ENCODE measurements at regions not wholly inside any gene's neighbourhood (a gene's known extent, or its start where the extent isn't known, plus 50 kb on each side); places are given as distances from the start of the nearest gene placed in this dataset.
A peak's percentile ranks its signal among the peaks of the same experiment; 100 is the strongest.
"Not testable (repeated sequence)": the region's sequence is repeated elsewhere in the genome, so short reads cannot be mapped to it uniquely, and the experiment has no call there.

DNA sequence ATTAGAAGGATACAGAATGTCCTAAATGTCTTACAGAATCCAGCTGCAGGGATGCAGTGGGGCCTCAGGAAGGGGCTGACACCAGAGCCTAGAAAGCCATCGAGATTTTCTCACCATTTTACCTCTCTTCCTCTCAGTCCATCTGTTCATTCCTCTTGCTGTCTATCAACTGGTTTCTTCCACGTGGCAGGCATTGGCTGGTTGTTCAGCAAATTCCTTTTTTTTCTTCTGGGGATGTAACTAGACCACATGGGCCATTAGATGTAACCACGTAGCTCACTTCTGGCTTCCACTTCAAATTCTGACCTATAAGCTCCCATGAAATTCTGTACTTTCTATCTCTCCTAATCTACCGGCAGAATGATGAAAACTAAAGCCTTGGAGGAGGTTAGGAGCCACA lies 93.6 kb upstream of the MTAP start:
- no peak for DNase-seq

DNA sequence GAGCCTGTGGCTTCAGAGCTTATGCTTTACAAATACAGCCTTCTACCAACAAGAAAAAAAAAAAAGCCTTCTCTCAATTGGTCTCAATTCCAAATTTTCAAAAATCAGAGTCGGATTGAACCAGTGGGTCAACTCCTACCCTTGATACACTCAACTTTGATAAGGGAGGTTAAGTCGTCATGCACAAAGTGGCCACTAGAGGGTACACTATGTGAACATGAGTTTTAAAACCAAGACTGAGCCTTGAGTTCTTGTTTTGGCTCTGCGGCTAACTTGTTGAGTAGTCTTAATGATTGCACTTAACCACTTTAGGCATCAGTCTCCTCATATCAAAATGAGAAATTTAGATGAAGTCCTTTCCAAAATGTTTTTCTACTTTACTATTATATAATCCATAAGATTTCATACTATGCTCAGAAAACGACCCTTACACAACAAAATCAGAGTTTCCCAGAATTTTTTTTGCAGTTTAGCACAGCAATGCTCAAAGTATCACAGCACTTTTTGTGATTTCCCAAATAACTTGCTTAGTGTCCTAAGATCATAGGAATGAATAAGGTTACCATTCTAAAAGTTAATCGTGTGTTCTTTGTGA lies 92.9 kb upstream of the MTAP start:
- peak; percentile 40 for DNase-seq

DNA sequence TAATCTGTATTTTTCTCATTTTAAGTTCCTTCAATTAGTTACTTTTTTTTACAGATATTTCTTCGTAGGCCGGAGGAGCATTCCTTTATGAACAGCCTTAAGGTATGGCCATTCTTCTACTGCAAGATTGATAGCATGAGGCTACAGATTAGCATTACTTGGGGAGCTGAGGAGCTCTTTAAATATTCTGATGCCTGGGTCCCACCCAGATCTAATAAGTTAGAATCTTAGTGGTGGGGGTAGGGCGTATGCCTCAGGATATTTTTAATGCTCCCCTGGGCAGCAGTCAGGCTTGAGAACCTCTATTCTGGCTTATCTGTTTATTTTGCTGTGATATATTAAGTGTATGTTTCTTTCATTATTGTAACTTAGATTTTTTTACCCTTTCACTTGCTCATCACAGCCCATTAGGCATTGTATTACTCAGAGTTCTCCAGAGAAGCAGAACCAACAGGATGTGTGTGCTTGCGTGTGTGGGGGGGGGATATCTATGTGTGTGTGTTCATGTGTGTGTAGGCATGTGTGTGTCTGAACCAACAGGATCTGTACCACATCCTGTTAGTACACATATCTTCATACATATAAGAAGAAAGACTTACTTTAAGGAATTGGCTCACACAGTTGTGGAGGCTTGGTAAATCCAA lies 91.8 kb upstream of the MTAP start:
- no peak for DNase-seq

DNA sequence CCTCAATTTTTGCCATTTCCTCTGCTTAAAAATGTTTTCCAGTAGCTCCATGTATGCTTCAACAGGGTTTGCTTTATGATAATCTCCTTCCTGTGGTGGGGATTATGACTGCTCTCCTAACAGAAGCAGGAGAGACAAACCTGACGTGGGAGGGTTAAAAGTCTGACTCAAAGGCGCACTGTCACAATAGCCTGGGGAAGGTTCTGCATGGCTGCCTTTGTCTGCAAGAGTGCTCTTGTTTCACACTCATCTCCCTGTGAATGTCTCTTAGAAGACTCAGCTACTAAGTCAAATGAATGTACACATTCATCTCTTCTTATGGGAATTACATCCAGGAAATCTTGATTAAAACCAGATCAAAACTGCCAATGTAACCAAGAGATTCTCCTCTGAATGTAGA lies 90.9 kb upstream of the MTAP start:
- DNase-seq: no peak

DNA sequence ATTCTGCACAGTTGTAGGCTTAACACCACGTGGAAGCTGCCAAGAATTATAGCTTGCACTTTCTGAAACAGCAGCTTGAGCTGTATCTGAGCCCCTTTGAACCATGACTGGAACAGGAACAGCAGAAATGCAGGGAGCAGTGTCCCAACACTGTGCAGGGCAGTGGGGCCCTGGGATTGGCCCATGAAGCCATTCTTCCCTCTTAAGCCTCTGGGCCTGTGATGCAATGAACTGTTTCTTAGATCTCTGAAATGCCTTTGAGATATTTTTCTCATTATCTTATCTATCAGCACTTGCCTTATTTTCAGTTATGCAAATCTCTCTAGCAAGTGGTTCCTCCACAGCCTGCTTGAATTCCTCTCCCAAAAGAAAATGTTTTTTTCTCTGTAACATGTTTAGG lies 87.0 kb upstream of the MTAP start:
- DNase-seq: no peak

DNA sequence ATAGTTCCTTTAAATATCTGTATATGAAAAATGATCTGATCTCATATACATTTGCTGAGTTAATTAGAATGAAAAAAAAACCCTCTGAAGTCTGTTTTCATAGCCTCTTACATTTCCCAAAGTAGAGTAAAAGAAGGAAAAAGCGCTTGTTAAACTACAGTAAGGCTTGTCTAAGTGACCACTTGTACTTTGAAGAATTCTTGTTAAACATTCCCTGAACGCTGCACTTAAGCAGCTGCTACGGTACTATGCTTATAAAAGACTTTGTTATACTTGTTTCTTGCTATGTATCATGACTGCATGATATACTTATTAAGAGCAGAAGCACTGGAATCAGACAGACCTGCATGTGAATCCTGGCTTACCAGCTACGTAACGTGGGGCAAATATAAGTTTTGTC lies 81.7 kb upstream of the MTAP start:
- no peak for DNase-seq

DNA sequence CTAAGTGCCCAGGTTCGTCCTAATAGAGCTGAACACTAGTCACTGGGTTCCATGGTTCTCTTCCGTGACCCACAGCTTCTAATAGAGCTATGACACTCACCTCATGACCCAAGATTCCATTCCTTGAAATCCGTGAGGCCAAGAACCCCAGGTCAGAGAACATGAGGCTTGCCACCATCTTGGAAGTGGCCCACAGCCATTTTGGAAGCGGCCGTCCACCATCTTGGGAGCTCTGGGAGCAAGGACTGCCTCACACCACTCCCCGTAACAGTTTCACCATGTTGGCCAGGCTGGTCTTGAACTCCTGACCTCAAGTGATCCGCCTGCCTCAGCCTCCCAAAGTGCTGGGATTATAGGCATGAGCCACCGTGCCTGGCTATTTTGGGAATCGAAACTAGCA lies 75.0 kb upstream of the MTAP start:
- not testable (repeated sequence) for DNase-seq

DNA sequence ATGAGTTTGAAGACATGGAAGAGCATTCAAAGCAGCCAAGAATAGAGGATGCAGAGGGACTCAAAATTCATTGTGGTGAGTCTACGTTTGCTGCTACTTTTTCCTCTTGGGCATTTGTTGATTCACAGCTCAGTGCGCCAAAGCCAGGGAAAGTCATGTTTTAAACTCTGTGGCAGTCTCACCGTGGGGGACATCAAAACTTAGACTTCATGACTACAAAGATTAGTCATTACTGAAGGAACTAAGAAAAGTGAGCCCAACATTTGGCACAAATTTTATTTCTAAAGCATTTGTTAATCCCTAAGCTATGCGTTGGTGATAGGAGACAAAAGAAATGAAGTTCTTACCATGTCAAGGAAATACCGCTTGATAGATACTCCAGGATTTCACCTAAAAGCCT lies 73.7 kb upstream of the MTAP start:
- DNase-seq: no peak

DNA sequence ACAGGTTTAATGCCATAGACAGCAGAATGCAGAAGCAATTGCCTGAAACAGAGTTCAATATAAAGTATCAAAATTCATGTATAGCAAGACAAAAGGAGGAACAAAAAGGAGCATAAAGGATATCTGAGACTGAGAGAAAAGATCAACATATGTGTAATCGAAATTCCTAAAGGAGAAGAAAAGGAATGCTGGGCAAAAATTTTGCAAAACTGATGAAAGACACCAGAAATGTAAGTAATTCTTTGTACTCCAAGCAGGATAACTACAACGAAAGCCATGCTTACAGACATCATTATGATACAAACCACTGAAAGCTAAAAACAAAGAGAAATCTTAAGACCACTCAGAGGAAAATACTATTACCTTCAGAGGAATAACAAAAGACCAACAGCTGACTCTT lies 72.8 kb upstream of the MTAP start:
- no peak for DNase-seq

DNA sequence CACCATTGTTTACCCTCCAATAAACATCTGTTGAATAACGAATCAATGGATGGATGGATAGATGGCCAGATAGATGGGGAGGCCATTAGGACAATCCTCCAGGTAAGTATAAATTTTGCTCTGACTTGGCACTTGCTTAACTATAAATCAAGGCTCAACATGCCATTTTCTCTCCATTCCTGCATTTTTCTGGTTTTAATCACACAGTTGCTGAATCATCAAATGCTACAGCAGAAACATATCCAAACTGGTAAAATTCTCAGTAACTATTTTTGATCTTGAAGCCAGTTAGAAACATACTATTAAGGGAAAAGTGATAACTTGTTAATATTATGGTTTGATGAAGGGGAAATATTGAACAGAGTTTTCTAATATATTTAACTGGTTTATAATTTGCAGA lies 71.5 kb upstream of the MTAP start:
- DNase-seq: no peak

DNA sequence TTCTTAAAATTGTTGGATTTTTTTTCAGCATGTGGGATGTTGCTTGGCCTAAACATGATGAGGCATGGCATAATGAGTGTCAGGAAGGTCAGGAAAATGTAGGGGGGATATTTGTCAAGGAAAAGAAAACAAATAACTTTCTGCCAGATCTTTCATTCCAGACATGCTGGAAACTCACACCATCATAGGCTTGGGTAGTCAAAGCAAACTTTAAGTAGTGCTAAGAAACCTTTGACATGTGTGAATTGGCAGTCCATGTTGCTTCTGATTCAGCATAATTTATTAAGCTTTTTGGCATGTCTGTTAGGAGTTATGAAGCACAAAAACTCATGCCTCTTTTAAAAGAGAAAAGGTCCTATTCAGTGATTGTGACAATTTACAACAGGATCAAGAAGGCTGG lies 61.3 kb upstream of the MTAP start:
- DNase-seq: no peak

DNA sequence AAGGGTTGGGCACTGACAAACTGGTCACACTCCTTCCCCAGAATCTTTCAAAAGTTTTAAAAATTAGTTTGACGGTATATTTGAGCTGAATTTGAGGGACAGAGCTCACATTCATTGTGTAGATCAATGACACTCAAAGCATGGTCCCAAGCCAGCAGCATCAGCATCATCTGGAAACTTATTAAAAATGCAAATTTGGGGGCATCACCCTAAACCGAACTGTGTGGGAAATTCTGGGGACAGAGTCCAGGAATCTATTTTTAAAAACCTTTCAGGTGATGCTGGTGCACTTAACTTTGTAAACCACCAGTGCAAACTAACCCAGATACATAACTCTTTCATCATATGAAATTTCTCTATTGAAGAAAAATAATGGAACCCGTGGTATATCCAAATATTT lies 58.1 kb upstream of the MTAP start:
- no peak for DNase-seq

DNA sequence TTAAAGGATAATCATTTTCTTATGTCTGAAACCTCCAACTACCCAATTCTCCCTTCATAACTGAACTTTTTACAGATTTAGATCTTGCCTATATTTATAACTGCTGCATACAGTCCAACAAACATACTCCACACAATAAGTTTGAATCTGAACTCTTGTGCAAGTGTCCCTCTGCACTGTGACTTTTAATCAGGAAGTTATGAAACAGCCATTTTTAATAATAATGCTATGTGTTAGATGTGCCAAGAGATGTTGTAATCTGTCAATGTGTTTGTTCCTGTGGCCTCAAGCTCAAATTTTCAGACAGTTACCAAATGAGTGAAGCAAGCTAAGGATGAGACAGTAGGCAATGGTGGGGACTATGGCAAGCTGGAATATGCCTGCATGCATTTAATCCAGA lies 57.6 kb upstream of the MTAP start:
- no peak for DNase-seq

DNA sequence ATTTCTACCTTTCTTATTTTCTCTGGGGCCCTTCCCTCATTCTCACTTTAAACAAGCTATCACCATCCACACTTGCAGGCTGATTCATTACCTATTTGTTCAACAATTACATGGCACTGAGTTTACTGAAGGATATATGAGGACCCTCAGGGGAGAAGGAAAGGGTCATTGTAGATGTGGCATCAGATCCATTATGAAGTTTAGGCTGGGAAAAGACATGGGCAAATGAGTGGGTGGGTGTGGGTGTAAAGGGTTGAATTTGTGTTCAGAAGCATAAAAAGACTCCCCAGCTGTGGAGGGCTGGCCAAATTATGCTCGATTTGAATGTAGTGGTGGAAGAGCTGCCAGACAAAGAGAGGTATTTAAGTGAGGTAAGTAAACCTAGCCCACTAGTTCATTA lies 55.9 kb upstream of the MTAP start:
- DNase-seq: no peak

DNA sequence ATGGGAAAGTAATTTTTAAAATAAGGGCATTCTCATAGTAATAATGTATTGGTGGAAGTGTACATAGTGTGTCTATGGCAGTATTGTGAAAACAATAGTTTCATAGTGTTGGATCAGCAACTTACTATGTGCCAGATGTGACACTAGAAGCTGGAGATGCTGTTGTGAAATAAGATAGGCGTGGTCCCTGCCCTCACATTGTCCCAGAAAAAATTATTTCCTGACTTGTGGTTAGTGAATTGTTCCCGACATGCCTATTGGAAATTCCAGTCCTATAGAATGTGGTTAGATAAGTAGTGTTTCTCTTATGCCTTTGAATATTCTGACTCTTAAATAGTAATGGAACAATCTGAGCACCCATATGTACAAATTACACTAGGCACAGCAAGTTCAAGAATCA lies 55.3 kb upstream of the MTAP start:
- no peak for DNase-seq

DNA sequence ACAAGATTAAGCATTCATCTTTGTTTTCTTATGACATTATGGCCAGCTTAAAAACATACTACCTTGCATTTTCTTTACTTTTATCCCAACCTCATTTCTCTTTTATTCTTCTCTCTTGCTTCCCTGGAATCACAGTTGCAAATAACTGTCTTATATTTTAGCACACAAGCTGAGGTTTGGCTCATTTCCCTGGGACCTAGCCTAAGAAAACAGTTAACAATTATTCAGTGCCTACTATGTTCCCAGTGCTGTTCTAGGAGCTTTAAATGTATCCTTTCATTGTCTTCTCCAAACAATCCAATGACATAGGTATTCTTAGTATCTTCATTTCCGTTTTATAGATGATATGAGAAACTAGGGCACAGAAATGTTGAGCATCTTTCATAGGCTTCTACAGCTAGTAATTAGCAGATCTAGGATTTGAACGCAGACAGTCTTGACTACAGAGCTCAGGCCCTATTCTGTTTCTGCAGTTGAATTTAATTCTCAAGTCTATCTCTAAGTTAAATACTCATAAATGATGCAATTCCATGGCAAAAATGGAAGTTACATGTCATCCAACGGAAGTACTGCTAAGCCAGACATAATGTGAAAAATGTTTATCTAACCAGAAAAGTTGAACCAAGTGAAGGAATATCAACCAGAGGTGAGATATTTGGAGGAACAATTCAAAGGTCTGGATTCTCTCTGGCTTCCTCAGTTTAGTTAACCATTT lies 52.3 kb upstream of the MTAP start:
- DNase-seq: no peak

DNA sequence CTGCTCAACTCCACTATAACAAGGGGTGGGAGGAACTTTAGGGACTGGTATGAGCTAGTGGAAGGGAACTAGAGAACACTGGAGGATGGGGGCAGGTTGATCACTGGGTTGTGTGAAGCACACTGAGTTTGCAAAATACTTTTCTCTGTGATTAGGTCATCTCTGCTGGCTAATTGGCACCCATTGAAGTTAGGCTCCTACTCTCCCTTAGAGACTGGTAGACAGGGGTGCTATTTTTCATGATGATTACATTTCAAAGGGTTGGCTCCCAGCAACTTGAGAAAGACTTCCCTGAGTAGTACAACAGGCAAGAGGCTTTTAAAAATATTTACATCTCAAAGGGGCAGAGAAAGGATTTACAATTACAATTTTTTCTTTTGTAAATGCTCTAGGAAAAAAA lies 50.4 kb upstream of the MTAP start:
- DNase-seq: no peak
